Stimulated activated memory B cell treated with anti-CD40 and anti-IgM and Interleukin-4, amounts not matched to agents 10 μg/mL and 1 μg/mL and 100 μg/mL, for 72 hours (primary cell): ENCODE measurements at regions not wholly inside any gene's neighbourhood (a gene's known extent, or its start where the extent isn't known, plus 50 kb on each side); places are given as distances from the start of the nearest gene placed in this dataset.

Source experiments
- ATAC-seq: fragments of 150-1000 bp; cut with Tn5 transposase; 2 replicates; pipeline ENCODE4 v1.10.0; 2021
- H3K27ac Mint-ChIP-seq: one replicate; pipeline ENCODE4 v1.8.0; 2022; ENCODE audit warnings: mild to moderate bottlenecking, mixed read lengths
- H3K27me3 Mint-ChIP-seq: one replicate; pipeline ENCODE4 v1.8.0; 2022; ENCODE audit warnings: mixed read lengths
- H3K36me3 Mint-ChIP-seq: one replicate; pipeline ENCODE4 v1.8.0; 2022; ENCODE audit warnings: mixed read lengths
- H3K4me1 Mint-ChIP-seq: one replicate; pipeline ENCODE4 v1.8.0; 2022; ENCODE audit warnings: mixed read lengths
- H3K4me3 Mint-ChIP-seq: one replicate; pipeline ENCODE4 v1.8.0; 2022; ENCODE audit warnings: mild to moderate bottlenecking, moderate library complexity, mixed read lengths
- H3K9me3 Mint-ChIP-seq: one replicate; pipeline ENCODE4 v1.8.0; 2022; ENCODE audit warnings: mixed read lengths

GRCh38 chr22:44399906-44400762, 87.4 kb upstream of the SHISAL1 start:
- Mint-ChIP-seq H3K27ac (no peak overlapping the region), H3K27me3 (peaks cover 27% of the 10 kb centered on the region), H3K4me1 (no peaks in the 10 kb centered on the region), H3K4me3 (no peak overlapping the region), H3K9me3 (no peaks in the 10 kb centered on the region), H3K36me3 (no peaks in the 10 kb centered on the region)
- ATAC-seq: no peak

DNA sequence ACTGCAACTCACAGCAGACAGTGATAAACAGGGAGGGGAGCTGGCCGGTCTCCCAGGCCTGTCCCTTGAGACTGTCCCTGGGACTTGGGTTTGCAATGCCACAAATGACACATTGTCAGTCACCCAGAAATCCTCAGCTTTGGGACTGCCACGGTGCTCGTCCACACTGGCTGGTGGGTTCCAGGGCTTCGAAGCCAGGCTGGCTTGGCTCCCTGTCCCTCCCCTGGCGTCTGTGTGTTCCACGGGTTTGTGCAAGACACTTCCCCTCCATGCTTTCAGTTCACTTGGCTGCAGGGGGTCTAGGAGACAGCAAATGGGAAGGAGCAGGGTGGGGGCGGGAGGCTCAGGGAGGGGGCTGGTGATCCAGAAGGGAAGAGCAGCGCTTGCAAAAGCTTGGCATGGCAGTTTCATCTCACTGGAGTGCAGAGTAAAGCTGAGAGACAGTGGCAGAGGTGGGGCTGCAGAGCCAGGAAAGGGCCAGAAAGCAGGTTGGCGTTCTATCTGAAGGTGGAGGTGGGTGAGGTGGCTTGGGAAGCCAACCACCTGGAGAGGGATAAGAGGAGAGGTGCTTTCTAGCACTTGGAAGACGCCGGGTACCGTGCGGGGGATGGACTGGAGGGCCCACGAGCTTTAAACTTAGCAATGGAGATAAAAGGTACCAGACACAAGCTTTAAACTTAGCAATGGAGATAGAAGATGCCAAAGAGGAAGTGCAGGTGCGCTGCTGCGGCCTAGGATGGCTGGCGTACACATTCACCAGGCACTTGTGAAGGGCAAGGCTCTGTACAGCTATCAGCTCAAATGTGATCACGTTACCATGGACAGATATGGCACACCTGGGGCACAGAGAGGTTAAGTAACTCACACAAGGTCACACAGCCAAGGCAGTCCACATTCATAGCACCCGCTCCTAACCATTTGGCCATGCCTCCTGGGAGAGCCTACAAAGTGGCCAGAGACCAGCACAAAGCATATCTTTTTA, 86.4 kb upstream of the SHISAL1 start:
- ATAC-seq: no peak
- H3K27ac Mint-ChIP-seq: no peak overlapping the region
- no peak overlapping the region for H3K4me3 Mint-ChIP-seq
- H3K4me1 Mint-ChIP-seq: no peaks in the 10 kb centered on the region
- H3K27me3 Mint-ChIP-seq: peaks cover 32% of the 10 kb centered on the region
- H3K36me3 Mint-ChIP-seq: no peaks in the 10 kb centered on the region
- H3K9me3 Mint-ChIP-seq: no peaks in the 10 kb centered on the region

- no peaks in the 10 kb centered on the region for H3K4me1 Mint-ChIP-seq
Measured at GRCh38 chr22:44396727-44397722, 84.3 kb upstream of the SHISAL1 start.

DNA sequence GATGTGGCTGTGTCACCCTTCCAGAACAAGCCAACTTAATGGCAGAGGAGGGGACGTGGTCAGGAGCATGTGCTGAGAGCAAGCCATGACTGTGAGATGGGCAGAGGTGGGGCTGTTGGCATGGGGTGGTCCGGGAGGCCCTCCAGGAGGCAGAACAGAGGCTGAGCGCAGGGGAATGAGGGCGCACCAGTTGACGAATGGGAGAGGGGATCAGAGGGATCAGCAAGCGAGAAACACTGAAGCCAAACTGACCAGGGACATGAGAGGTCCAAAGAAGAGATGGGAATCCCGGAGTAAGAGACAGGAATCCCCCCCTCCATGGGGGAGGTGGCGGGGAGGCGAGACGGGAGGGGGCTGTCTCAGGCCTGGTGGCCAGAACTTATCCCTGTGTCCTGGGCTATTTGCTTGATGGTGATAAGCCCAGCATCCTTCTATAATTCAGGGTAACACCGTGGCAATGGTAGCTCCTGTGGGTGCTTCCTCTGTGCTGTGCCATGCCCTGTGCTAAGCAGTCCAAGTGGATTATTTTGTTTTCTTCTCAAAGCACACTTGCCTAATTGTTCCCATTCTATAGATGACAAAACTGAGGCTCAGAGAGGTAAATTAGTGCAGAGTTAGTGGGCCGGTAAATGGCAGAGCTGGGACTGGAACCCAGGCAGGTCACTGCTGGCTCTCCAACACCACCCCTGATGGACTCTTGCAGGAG, 83.4 kb upstream of the SHISAL1 start:
- no peak overlapping the region for H3K4me3 Mint-ChIP-seq
- no peak overlapping the region for H3K27ac Mint-ChIP-seq
- no peaks in the 10 kb centered on the region for H3K9me3 Mint-ChIP-seq
- peaks cover 45% of the 10 kb centered on the region for H3K27me3 Mint-ChIP-seq
- no peaks in the 10 kb centered on the region for H3K4me1 Mint-ChIP-seq
- no peak for ATAC-seq
- H3K36me3 Mint-ChIP-seq: no peaks in the 10 kb centered on the region

More at GRCh38 chr22:44396727-44397722, 84.3 kb upstream of the SHISAL1 start:
- no peak for ATAC-seq
- Mint-ChIP-seq H3K27ac (no peak overlapping the region), H3K4me3 (no peak overlapping the region), H3K36me3 (no peaks in the 10 kb centered on the region), H3K9me3 (no peaks in the 10 kb centered on the region), H3K27me3 (peaks cover 37% of the 10 kb centered on the region)

GRCh38 chr22:44395118-44396005, 82.6 kb upstream of the SHISAL1 start:
- H3K27ac Mint-ChIP-seq: no peak overlapping the region
- no peak for ATAC-seq
- no peaks in the 10 kb centered on the region for H3K36me3 Mint-ChIP-seq
- H3K9me3 Mint-ChIP-seq: no peaks in the 10 kb centered on the region
- peaks cover 48% of the 10 kb centered on the region for H3K27me3 Mint-ChIP-seq
- H3K4me1 Mint-ChIP-seq: no peaks in the 10 kb centered on the region
- no peak overlapping the region for H3K4me3 Mint-ChIP-seq

- H3K4me1 Mint-ChIP-seq: no peaks in the 10 kb centered on the region
- no peaks in the 10 kb centered on the region for H3K9me3 Mint-ChIP-seq
- H3K4me3 Mint-ChIP-seq: no peak overlapping the region
- H3K27ac Mint-ChIP-seq: no peak overlapping the region
- H3K27me3 Mint-ChIP-seq: peaks cover 57% of the 10 kb centered on the region
- H3K36me3 Mint-ChIP-seq: no peaks in the 10 kb centered on the region
- no peak for ATAC-seq
Measured at GRCh38 chr22:44394246-44395117, 81.7 kb upstream of the SHISAL1 start.

DNA sequence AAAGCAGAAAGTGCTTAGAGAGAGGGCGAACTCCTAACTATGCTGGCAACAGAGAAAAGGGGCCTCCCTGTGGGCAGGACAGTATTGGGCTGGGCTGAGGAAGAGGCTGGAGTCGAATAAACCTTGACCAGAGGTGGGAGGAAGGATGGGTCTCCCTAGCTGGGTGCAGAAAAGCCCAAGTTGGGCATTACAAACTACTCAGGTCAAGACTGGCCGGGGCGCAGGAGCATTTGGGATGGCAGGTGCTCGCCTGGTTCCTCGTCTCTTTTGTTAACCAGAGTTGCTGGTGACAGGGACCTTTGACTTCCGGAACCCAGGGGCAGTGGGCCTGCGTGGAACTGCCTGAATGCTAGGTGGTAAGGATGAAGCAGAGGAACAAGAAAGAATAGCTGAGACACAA, 80.3 kb upstream of the SHISAL1 start:
- no peak overlapping the region for H3K4me3 Mint-ChIP-seq
- H3K9me3 Mint-ChIP-seq: no peaks in the 10 kb centered on the region
- H3K27me3 Mint-ChIP-seq: peaks cover 68% of the 10 kb centered on the region
- no peaks in the 10 kb centered on the region for H3K36me3 Mint-ChIP-seq
- no peak overlapping the region for H3K27ac Mint-ChIP-seq
- no peak for ATAC-seq
- no peaks in the 10 kb centered on the region for H3K4me1 Mint-ChIP-seq

GRCh38 chr22:44392446-44392921, 79.7 kb upstream of the SHISAL1 start:
- ATAC-seq: peak; percentile 10
- Mint-ChIP-seq H3K9me3 (no peaks in the 10 kb centered on the region), H3K27ac (no peak overlapping the region), H3K4me1 (no peaks in the 10 kb centered on the region), H3K4me3 (no peak overlapping the region), H3K27me3 (peaks cover 73% of the 10 kb centered on the region), H3K36me3 (no peaks in the 10 kb centered on the region)

- Mint-ChIP-seq H3K27ac (no peak overlapping the region), H3K27me3 (peaks cover 81% of the 10 kb centered on the region), H3K36me3 (no peaks in the 10 kb centered on the region), H3K4me1 (no peaks in the 10 kb centered on the region), H3K4me3 (no peak overlapping the region), H3K9me3 (no peaks in the 10 kb centered on the region)
- no peak for ATAC-seq
Measured at GRCh38 chr22:44391481-44392445, 79.0 kb upstream of the SHISAL1 start.

DNA sequence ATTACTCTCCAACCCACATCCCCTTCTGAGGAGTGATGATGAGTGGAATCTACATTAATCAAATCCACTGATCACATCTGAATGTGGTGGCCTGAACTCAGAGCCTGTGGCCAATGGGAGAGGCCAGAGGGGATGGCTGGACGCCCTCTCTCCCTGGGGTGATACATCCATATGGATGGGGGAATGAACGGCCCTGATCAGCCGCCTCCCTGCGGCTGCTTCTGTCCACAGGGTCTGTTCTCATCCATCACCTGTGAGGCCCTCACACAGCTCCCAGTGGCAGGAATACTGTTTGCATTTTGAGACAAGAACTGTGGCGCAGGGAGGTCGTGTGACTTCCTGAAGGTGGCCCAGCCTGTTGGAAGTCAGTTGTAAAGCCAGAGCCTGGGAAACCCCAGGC, 78.3 kb upstream of the SHISAL1 start:
- peaks cover 85% of the 10 kb centered on the region for H3K27me3 Mint-ChIP-seq
- ATAC-seq: no peak
- no peaks in the 10 kb centered on the region for H3K9me3 Mint-ChIP-seq
- no peak overlapping the region for H3K4me3 Mint-ChIP-seq
- no peak overlapping the region for H3K27ac Mint-ChIP-seq
- H3K4me1 Mint-ChIP-seq: no peaks in the 10 kb centered on the region
- no peaks in the 10 kb centered on the region for H3K36me3 Mint-ChIP-seq

- Mint-ChIP-seq H3K4me1 (no peaks in the 10 kb centered on the region), H3K27ac (no peak overlapping the region), H3K9me3 (no peaks in the 10 kb centered on the region), H3K36me3 (no peaks in the 10 kb centered on the region), H3K4me3 (no peak overlapping the region), H3K27me3 (peaks cover 85% of the 10 kb centered on the region)
- ATAC-seq: no peak
Measured at GRCh38 chr22:44390613-44390970, 77.8 kb upstream of the SHISAL1 start.
